HUES64 (cell line): ENCODE measurements at regions not wholly inside any gene's neighbourhood (a gene's known extent, or its start where the extent isn't known, plus 50 kb on each side); places are given as distances from the start of the nearest gene placed in this dataset.

Experiments used
- H3K27ac ChIP-seq: 2 replicates; pipeline ENCODE4 v1.7.0; 2013; ENCODE audit warnings: low read depth, low read length, inconsistent platforms
- H3K27me3 ChIP-seq: 2 replicates; pipeline ENCODE4 v1.6.1; 2013; ENCODE audit warnings: mild to moderate bottlenecking, low read length; ENCODE audit not compliant: insufficient read depth
- H3K36me3 ChIP-seq: 2 replicates; pipeline ENCODE4 v1.6.1; 2013; ENCODE audit warnings: mild to moderate bottlenecking, low read length; ENCODE audit not compliant: insufficient read depth
- H3K4me1 ChIP-seq: 2 replicates; pipeline ENCODE4 v1.6.1; 2013; ENCODE audit warnings: mild to moderate bottlenecking, low read length, moderate library complexity; ENCODE audit not compliant: insufficient read depth
- H3K4me3 ChIP-seq: 2 replicates; pipeline ENCODE4 v1.5.1; 2013; ENCODE audit warnings: mild to moderate bottlenecking, low read length, moderate library complexity
- H3K9ac ChIP-seq: 2 replicates; pipeline ENCODE4 v1.6.1; 2013; ENCODE audit warnings: mild to moderate bottlenecking, low read depth, low read length
- H3K9me3 ChIP-seq: 2 replicates; pipeline ENCODE4 v1.6.1; 2013; ENCODE audit warnings: low read depth, low read length; ENCODE audit not compliant: insufficient read depth
- WGBS: fragments of 150-250, 120-280 bp; methylation state at CpG from one replicate; pipeline ENCODE4 v1.1.7; 2013; ENCODE audit warnings: missing lambda C conversion rate; 5-methylcytosine and 5-hydroxymethylcytosine counted together

- no peak overlapping the region for H3K9ac ChIP-seq
- WGBS = no CpG with 5 or more reads among the region's 1 CpG
- no peaks in the 10 kb centered on the region for H3K9me3 ChIP-seq
- H3K4me3 ChIP-seq = no peak overlapping the region
- H3K36me3 ChIP-seq = no peaks in the 10 kb centered on the region
- no peaks in the 10 kb centered on the region for H3K27me3 ChIP-seq
- peaks cover 4% of the 10 kb centered on the region; the same call in 1 of the 2 replicates for H3K4me1 ChIP-seq
- no peak overlapping the region for H3K27ac ChIP-seq
Observed at GRCh38 chr16:63323055-63323454, 1286.8 kb upstream of the CDH8 start.

GRCh38 chr16:63315229-63315628, 1279.0 kb upstream of the CDH8 start:
- Histone ChIP-seq H3K36me3 (no peaks in the 10 kb centered on the region), H3K9me3 (no peaks in the 10 kb centered on the region), H3K27me3 (no peaks in the 10 kb centered on the region), H3K4me1 (no peaks in the 10 kb centered on the region), H3K9ac (no peak overlapping the region), H3K4me3 (no peak overlapping the region), H3K27ac (no peak overlapping the region)
- 93% methylated on average over 1 of the region's 1 CpG for WGBS

- Histone ChIP-seq H3K4me3 (no peak overlapping the region), H3K9me3 (no peaks in the 10 kb centered on the region), H3K27me3 (no peaks in the 10 kb centered on the region), H3K4me1 (no peaks in the 10 kb centered on the region), H3K9ac (no peak overlapping the region), H3K27ac (no peak overlapping the region), H3K36me3 (no peaks in the 10 kb centered on the region)
- 100% methylated on average over 1 of the region's 1 CpG for WGBS
Observed at GRCh38 chr16:63312346-63312745, 1276.1 kb upstream of the CDH8 start.

GRCh38 chr16:63311313-63311712, 1275.1 kb upstream of the CDH8 start:
- no peak overlapping the region for H3K9ac ChIP-seq
- no peaks in the 10 kb centered on the region for H3K4me1 ChIP-seq
- 91% methylated on average over 3 of the region's 3 CpGs for WGBS
- H3K27ac ChIP-seq = no peak overlapping the region
- no peak overlapping the region for H3K4me3 ChIP-seq
- H3K9me3 ChIP-seq = no peaks in the 10 kb centered on the region
- no peaks in the 10 kb centered on the region for H3K27me3 ChIP-seq
- no peaks in the 10 kb centered on the region for H3K36me3 ChIP-seq

GRCh38 chr16:63302811-63303210, 1266.6 kb upstream of the CDH8 start:
- no peak overlapping the region for H3K9ac ChIP-seq
- H3K27ac ChIP-seq = no peak overlapping the region

GRCh38 chr16:63301349-63301748, 1265.1 kb upstream of the CDH8 start:
- H3K9ac ChIP-seq = no peak overlapping the region
- H3K27ac ChIP-seq = no peak overlapping the region
- no peaks in the 10 kb centered on the region for H3K27me3 ChIP-seq
- H3K9me3 ChIP-seq = no peaks in the 10 kb centered on the region
- WGBS = 81% methylated on average over 1 of the region's 1 CpG
- H3K4me1 ChIP-seq = peaks cover 38% of the 10 kb centered on the region
- H3K4me3 ChIP-seq = no peak overlapping the region
- H3K36me3 ChIP-seq = no peaks in the 10 kb centered on the region

More at GRCh38 chr16:63302811-63303210, 1266.6 kb upstream of the CDH8 start:
- 77% methylated on average over 2 of the region's 2 CpGs for WGBS
- Histone ChIP-seq H3K9me3 (no peaks in the 10 kb centered on the region), H3K4me3 (no peak overlapping the region), H3K36me3 (no peaks in the 10 kb centered on the region), H3K4me1 (peaks cover 38% of the 10 kb centered on the region), H3K27me3 (no peaks in the 10 kb centered on the region)

- Histone ChIP-seq H3K27ac (no peak overlapping the region), H3K27me3 (no peaks in the 10 kb centered on the region), H3K4me1 (peaks cover 20% of the 10 kb centered on the region), H3K9ac (no peak overlapping the region), H3K36me3 (no peaks in the 10 kb centered on the region), H3K4me3 (no peak overlapping the region), H3K9me3 (no peaks in the 10 kb centered on the region)
- no CpG with 5 or more reads among the region's 1 CpG for WGBS
Observed at GRCh38 chr16:63298993-63299392, 1262.8 kb upstream of the CDH8 start.

GRCh38 chr16:63292036-63292435, 1255.8 kb upstream of the CDH8 start:
- Histone ChIP-seq H3K36me3 (no peaks in the 10 kb centered on the region), H3K9me3 (no peaks in the 10 kb centered on the region), H3K27ac (no peak overlapping the region), H3K4me3 (no peak overlapping the region), H3K9ac (no peak overlapping the region), H3K27me3 (no peaks in the 10 kb centered on the region), H3K4me1 (no peaks in the 10 kb centered on the region)
- 93% methylated on average over 11 of the region's 11 CpGs for WGBS

- WGBS = 57% methylated on average over 16 of the region's 16 CpGs
- H3K9me3 ChIP-seq = no peaks in the 10 kb centered on the region
- no peaks in the 10 kb centered on the region for H3K36me3 ChIP-seq
- H3K4me1 ChIP-seq = no peaks in the 10 kb centered on the region
- no peak overlapping the region for H3K4me3 ChIP-seq
- H3K27me3 ChIP-seq = no peaks in the 10 kb centered on the region
- H3K9ac ChIP-seq = no peak overlapping the region
- no peak overlapping the region for H3K27ac ChIP-seq
Observed at GRCh38 chr16:63289834-63290460, 1253.7 kb upstream of the CDH8 start.

GRCh38 chr16:63287401-63287800, 1251.2 kb upstream of the CDH8 start:
- Histone ChIP-seq H3K9me3 (no peaks in the 10 kb centered on the region), H3K4me1 (no peaks in the 10 kb centered on the region), H3K27ac (no peak overlapping the region), H3K27me3 (no peaks in the 10 kb centered on the region), H3K4me3 (no peak overlapping the region), H3K36me3 (no peaks in the 10 kb centered on the region), H3K9ac (no peak overlapping the region)
- 100% methylated on average over 1 of the region's 2 CpGs for WGBS

- Histone ChIP-seq H3K4me3 (no peak overlapping the region), H3K9me3 (no peaks in the 10 kb centered on the region), H3K36me3 (no peaks in the 10 kb centered on the region), H3K27ac (no peak overlapping the region), H3K4me1 (no peaks in the 10 kb centered on the region), H3K9ac (no peak overlapping the region), H3K27me3 (no peaks in the 10 kb centered on the region)
- 100% methylated on average over 1 of the region's 1 CpG for WGBS
Observed at GRCh38 chr16:63283721-63284120, 1247.5 kb upstream of the CDH8 start.

GRCh38 chr16:63244631-63245030, 1208.4 kb upstream of the CDH8 start:
- Histone ChIP-seq H3K4me3 (no peak overlapping the region), H3K4me1 (peaks cover 3% of the 10 kb centered on the region; the same call in 1 of the 2 replicates), H3K27me3 (no peaks in the 10 kb centered on the region), H3K27ac (no peak overlapping the region), H3K36me3 (no peaks in the 10 kb centered on the region), H3K9ac (no peak overlapping the region), H3K9me3 (no peaks in the 10 kb centered on the region)
- 93% methylated on average over 5 of the region's 5 CpGs for WGBS
